NCI-H526 treated with DMSO at 0.1 percent for 48 hours (cell line): ENCODE measurements at regions not wholly inside any gene's neighbourhood (a gene's known extent, or its start where the extent isn't known, plus 50 kb on each side); places are given as distances from the start of the nearest gene placed in this dataset.
"Not testable (repeated sequence)": the region's sequence is repeated elsewhere in the genome, so short reads cannot be mapped to it uniquely, and the experiment has no call there.

Experiments used
- DNase-seq: peaks from one replicate; lab custom pipeline; 2025; lab: John Stamatoyannopoulos, UW

DNA sequence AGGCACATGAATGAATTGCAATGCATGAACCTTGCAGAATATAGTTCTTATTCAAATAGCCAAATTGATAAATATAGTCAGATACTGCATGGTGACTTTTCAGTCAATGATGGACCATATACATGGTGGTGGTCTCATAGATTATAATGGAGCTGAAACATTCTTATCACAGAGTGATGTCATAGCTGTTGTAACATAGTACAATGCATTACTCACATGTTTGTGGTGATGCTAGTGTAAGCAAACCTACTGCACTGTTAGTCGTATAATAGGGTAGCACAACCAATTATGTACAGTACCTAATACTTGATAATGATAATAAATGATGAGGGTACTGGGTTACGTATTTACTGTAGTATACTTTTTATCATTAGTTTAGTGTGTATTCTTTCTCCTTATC lies 280.3 kb downstream of the BCAT1 start:
- no peak for DNase-seq

DNA sequence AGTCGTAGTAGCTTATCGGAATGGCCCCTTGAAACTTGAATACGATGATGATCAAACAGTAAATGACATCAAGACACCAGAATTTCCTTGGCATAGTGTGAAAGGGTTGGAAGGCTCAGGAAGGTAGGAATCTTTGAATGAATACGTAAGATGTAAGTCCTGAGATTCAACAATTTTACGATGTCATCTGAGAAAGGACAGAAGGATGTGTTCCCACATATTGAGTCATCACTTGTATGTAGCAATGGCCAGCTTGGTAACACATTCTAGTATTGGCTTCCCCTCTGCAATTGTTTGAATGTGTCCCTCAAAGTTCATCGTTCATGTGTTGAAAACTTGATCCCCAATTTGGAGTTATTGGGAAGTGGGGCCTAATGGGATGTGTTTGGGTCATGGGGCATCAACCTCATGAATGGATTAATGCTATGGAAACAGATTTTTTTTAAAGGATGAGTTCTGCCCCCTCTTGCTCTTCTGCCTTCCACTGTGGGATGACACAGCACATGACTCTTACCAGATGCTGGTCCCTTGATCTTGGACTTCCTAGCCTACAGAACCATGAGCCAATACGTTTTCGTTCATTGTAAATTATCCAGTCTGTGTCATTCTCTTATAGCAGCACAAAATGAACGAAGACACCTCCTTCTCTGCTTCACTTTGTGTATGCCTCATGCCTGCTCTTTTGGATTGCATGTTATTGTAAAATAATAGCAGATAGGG lies 284.6 kb downstream of the BCAT1 start:
- DNase-seq = no peak

GRCh38 chr12:24661657-24662096 lies 287.2 kb downstream of the BCAT1 start:
- DNase-seq = no peak

GRCh38 chr12:24659016-24659415 lies 289.9 kb downstream of the BCAT1 start:
- no peak for DNase-seq

GRCh38 chr12:24654344-24654743 lies 294.6 kb downstream of the BCAT1 start:
- DNase-seq = not testable (repeated sequence)

DNA sequence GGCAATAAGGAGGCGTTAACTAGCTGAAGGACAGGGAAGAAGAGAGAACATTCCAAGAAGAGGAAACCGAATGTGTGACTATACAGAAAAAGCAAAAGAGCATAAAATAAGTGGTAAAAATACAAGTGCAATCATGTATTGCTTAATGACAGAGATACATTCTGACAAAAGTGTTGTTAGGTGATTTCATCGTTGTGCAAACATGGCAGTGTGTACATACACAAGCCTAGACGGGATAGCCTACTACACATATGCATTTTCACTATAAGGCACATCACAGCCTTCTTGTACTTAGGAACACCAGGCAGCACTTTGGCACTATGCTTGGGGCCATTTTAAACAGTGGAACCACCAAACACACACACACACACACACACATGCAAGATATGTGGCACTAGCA lies 299.3 kb downstream of the BCAT1 start:
- no peak for DNase-seq

- no peak for DNase-seq
Observed at GRCh38 chr12:24649209-24649608, 299.7 kb downstream of the BCAT1 start.

- no peak for DNase-seq
Observed at GRCh38 chr12:24645254-24645653, 303.6 kb downstream of the BCAT1 start.

- no peak for DNase-seq
Observed at GRCh38 chr12:24643120-24644119, 305.5 kb downstream of the BCAT1 start.

DNA sequence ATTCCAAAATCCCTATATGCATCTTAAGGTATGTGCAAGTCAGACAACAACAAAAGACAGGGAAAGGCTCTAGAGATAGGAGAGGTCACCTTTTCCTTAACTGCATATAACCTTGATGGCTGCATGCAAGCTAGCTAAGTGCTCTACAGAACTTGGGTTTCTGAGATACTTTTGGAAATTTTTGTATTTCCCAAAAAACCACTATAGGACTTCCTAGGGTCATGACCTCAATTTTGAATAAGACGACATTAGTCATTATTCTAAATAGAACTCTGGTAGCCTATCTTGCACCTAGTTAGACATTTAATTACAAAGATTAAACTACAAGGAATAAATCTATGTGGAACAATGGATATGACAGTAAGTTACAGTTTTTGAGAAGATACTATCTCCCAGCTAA lies 309.3 kb downstream of the BCAT1 start:
- DNase-seq = no peak

DNA sequence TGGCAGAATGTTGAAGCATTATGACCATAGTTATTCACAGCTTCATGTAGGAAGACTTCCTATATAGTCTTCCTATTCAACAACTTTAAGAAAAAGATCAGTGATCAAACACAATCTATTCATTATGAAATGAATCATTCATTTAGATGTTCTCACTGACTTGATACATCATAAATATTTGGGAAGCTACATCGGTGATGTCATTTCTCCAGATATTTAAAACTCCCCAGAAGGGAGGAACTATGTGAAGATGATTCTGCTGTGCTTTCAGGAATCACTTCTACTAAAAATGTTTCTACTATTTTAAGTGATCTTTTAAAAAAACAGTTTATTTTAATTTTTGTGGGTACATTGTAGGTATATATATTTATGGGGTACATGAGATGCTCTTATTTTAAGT lies 316.4 kb downstream of the BCAT1 start:
- DNase-seq = no peak

GRCh38 chr12:24631676-24632426 lies 317.1 kb downstream of the BCAT1 start:
- DNase-seq = no peak

GRCh38 chr12:24630856-24631255 lies 318.0 kb downstream of the BCAT1 start:
- DNase-seq = no peak

DNA sequence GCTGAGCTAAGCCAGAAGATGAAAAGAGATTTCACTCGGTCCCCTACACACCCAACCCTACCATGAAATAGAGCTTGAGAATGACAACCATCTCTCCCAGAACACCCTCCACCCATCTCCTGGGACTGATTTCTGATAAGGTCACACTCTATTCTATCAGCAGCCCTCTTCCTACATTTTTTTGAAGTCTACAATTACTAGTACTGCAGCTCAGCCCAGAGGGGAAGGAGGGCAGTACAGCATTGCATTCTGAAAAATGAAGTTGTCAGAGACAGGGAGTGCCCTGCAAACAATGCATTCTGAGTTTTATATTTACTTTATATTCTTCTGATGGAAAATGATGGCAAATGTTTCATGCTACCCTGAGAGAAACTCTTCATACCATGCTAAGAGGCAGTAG lies 318.5 kb downstream of the BCAT1 start:
- DNase-seq = no peak

GRCh38 chr12:24625103-24625502 lies 323.8 kb downstream of the BCAT1 start:
- no peak for DNase-seq

GRCh38 chr12:24619954-24620353 lies 328.9 kb downstream of the BCAT1 start:
- not testable (repeated sequence) for DNase-seq

DNA sequence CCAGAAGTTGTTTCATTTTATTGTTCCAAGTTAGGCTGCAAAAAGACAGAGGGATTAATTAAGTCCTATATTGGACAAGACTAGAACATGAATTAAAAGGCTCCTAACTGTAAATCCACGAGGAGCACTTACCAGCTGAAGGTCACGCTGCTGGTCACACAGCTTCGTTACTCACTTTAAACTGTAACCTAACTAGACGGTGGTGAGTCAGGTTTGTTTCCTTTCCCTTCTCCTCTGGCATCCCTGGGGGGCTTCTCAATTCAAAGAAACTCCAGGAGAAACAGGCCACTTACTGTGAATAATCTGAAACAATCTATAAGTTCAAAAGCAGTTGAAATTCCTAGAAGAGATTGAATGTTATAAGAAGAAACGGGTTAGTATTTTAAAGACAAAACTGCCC lies 331.4 kb downstream of the BCAT1 start:
- no peak for DNase-seq

- DNase-seq = no peak
Observed at GRCh38 chr12:24615967-24616411, 332.9 kb downstream of the BCAT1 start.

DNA sequence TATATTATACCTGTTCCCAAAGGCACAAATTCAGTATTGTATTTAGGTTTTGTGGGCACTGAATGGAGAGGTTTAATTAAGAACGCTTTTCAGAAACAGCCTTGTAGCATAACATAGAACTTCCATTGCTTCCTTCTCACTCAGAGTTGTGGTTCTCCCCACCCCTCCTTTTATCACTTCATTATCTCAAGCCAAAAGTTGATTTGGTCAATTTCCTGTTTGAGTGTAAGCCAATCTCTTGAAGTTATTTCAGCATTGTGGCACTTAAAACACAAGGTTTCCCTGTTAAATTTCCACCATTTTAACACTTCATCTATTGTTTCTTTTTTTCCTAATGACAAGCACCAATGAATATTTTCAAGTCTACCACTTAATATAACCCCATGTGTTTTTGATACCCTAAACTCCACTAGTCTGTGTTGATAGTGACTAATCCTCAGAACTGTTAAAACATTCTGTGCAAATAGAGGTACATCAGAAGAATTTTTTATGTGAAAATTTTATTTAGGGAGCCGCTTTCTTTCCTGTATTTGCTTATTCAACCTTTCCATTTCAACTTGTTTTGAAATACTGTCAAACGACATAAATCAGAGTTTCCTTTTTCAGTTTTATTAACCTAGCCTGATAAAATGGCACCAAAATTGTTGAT lies 340.1 kb downstream of the BCAT1 start:
- no peak for DNase-seq

- no peak for DNase-seq
Observed at GRCh38 chr12:24608108-24608507, 340.8 kb downstream of the BCAT1 start.

DNA sequence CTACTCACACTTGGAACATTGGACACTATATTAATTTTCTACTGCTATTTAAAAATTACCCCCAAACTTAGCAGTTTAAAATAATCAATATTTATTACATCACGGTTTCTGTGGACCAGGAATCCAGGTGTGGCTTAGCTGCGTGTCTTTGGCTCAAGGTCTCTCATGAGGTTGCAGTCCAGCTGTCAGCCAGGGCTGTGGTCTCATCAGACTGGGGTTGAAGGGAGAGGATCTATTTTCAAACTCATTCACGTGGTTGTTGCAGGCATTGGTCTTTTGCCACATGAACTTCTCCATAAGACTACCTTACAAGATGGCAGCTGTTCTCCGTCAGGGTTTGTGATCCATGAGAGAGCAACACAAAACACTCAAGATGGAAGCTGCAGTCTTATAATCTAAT lies 343.0 kb downstream of the BCAT1 start:
- no peak for DNase-seq

DNA sequence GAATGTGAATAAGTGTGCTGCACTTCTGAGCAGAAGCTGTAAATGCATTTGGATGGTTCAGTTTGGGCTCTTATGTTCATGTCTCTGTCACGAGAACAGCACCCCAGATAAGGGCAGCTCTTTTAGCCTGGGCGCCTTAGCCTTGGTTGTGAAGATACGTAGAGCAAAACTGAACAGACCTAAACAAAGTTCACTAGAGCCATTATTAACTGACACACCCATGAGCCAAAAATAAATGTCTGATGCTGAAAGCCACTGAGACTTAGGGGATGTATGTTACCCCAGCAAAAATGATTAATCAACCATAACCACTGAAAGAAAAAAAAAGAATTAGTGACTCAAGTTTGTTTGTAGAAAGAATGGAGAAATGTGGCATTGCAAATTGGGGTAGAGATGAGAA lies 343.4 kb downstream of the BCAT1 start:
- DNase-seq = no peak
